CD4-positive, alpha-beta T cell treated with Interleukin-15 for 4 hours (primary cell): ENCODE measurements at regions not wholly inside any gene's neighbourhood (a gene's known extent, or its start where the extent isn't known, plus 50 kb on each side); places are given as distances from the start of the nearest gene placed in this dataset.
"Not testable (repeated sequence)": the region's sequence is repeated elsewhere in the genome, so short reads cannot be mapped to it uniquely, and the experiment has no call there.

Source experiments
- DNase-seq: peaks from one replicate; pipeline ENCODE4 v3.0.0-alpha.2; 2020; ENCODE audit warnings: low spot score

- no peak for DNase-seq
These were observed 84.4 kb upstream of the XYLT1 start for GRCh38 chr16:17555176-17555575.

GRCh38 chr16:17552351-17552750, 81.6 kb upstream of the XYLT1 start:
- DNase-seq: no peak

GRCh38 chr16:17551682-17552081, 80.9 kb upstream of the XYLT1 start:
- DNase-seq: not testable (repeated sequence)

GRCh38 chr16:17548825-17549224, 78.1 kb upstream of the XYLT1 start:
- DNase-seq: no peak

- DNase-seq: no peak
These were observed 74.0 kb upstream of the XYLT1 start for GRCh38 chr16:17544785-17545184.

- no peak for DNase-seq
These were observed 73.5 kb upstream of the XYLT1 start for GRCh38 chr16:17544304-17544703.

- DNase-seq: no peak
These were observed 72.3 kb upstream of the XYLT1 start for GRCh38 chr16:17543073-17543472.

- no peak for DNase-seq
These were observed 70.6 kb upstream of the XYLT1 start for GRCh38 chr16:17541324-17541723.

- DNase-seq: no peak
These were observed 68.2 kb upstream of the XYLT1 start for GRCh38 chr16:17538927-17539326.

GRCh38 chr16:17532338-17532995, 61.7 kb upstream of the XYLT1 start:
- no peak for DNase-seq

GRCh38 chr16:17529982-17530760, 59.4 kb upstream of the XYLT1 start:
- peak; percentile 40 for DNase-seq

- DNase-seq: no peak
These were observed 56.5 kb upstream of the XYLT1 start for GRCh38 chr16:17526956-17527937.

- DNase-seq: no peak
These were observed 53.9 kb upstream of the XYLT1 start for GRCh38 chr16:17524656-17525055.

GRCh38 chr16:17520561-17520960, 49.8 kb upstream of the XYLT1 start:
- no peak for DNase-seq
